Bronchial epithelial cell (primary cell): ENCODE measurements at regions not wholly inside any gene's neighbourhood (a gene's known extent, or its start where the extent isn't known, plus 50 kb on each side); places are given as distances from the start of the nearest gene placed in this dataset.

Experiments
- DNase-seq: peaks from one replicate; pipeline ENCODE4 v3.0.0-alpha.2; 2010; ENCODE audit warnings: low read depth
- FAIRE-seq: peaks from 2 replicates; lab custom pipeline; 2011; peaks lifted over from hg19 to GRCh38; lab: Jason Lieb, UNC
- H3K27me3 ChIP-seq: 2 replicates; pipeline ENCODE4 v1.5.1; 2011; ENCODE audit warnings: low read length; ENCODE audit not compliant: control insufficient read depth, insufficient read depth
- H3K36me3 ChIP-seq: 2 replicates; pipeline ENCODE4 v1.5.1; 2011; ENCODE audit warnings: low read length; ENCODE audit not compliant: control insufficient read depth, insufficient read depth
- H3K4me3 ChIP-seq: 2 replicates; pipeline ENCODE4 v1.5.1; 2011; ENCODE audit warnings: mild to moderate bottlenecking, low read depth, low read length, control low read depth
- CTCF ChIP-seq: IDR thresholded peaks from 2 replicates; pipeline ENCODE4 v1.5.1; 2011; ENCODE audit warnings: mild to moderate bottlenecking, moderate library complexity, low read length, control low read depth, inconsistent platforms; ENCODE audit not compliant: insufficient read depth, severe bottlenecking

- no peak for DNase-seq
- no peak for TF ChIP-seq CTCF
These were observed 292.1 kb downstream of the ETAA1 start for GRCh38 chr2:67689186-67689585.

GRCh38 chr2:67689651-67690050 lies 292.5 kb downstream of the ETAA1 start:
- no peak for DNase-seq

More at GRCh38 chr2:67689186-67689585, 292.1 kb downstream of the ETAA1 start:
- Histone ChIP-seq H3K36me3 (no peaks in the 10 kb centered on the region), H3K4me3 (no peak overlapping the region), H3K27me3 (peaks cover 4% of the 10 kb centered on the region)
- no peak for FAIRE-seq

GRCh38 chr2:67694445-67694844 lies 297.3 kb downstream of the ETAA1 start:
- no peaks in the 10 kb centered on the region for H3K27me3 ChIP-seq
- FAIRE-seq (no peak), DNase-seq (no peak)
- no peak overlapping the region for H3K4me3 ChIP-seq
- H3K36me3 ChIP-seq, result no peaks in the 10 kb centered on the region
- TF ChIP-seq CTCF, result no peak

More at GRCh38 chr2:67689651-67690050, 292.5 kb downstream of the ETAA1 start:
- Histone ChIP-seq H3K36me3 (no peaks in the 10 kb centered on the region), H3K27me3 (peaks cover 4% of the 10 kb centered on the region), H3K4me3 (no peak overlapping the region)
- TF ChIP-seq CTCF, result no peak
- no peak for FAIRE-seq

GRCh38 chr2:67701011-67701410 lies 303.9 kb downstream of the ETAA1 start:
- FAIRE-seq (no peak), DNase-seq (peak; percentile 83)
- Histone ChIP-seq H3K27me3 (no peaks in the 10 kb centered on the region), H3K4me3 (no peak overlapping the region), H3K36me3 (no peaks in the 10 kb centered on the region)
- no peak for TF ChIP-seq CTCF

GRCh38 chr2:67702284-67702683 lies 305.2 kb downstream of the ETAA1 start:
- H3K4me3 ChIP-seq, result no peak overlapping the region
- no peaks in the 10 kb centered on the region for H3K36me3 ChIP-seq
- no peak for TF ChIP-seq CTCF
- FAIRE-seq (no peak), DNase-seq (no peak)
- no peaks in the 10 kb centered on the region for H3K27me3 ChIP-seq

GRCh38 chr2:67702937-67703336 lies 305.8 kb downstream of the ETAA1 start:
- Histone ChIP-seq H3K4me3 (no peak overlapping the region), H3K27me3 (no peaks in the 10 kb centered on the region), H3K36me3 (no peaks in the 10 kb centered on the region)
- DNase-seq (no peak), FAIRE-seq (no peak)
- no peak for TF ChIP-seq CTCF
